Heart right ventricle (tissue), 16 donors: ENCODE measurements at regions not wholly inside any gene's neighbourhood (a gene's known extent, or its start where the extent isn't known, plus 50 kb on each side); places are given as distances from the start of the nearest gene placed in this dataset.
"Not testable (repeated sequence)": the region's sequence is repeated elsewhere in the genome, so short reads cannot be mapped to it uniquely, and the experiment has no call there.

Source experiments
- ATAC-seq, 8 donors: fragments of 200-7000 bp; cut with Tn5 transposase; one replicate each; pipeline ENCODE4 v1.9.1; 2020; ENCODE audit warnings: mild to moderate bottlenecking in 8 of 8, moderate library complexity in 8 of 8, moderate number of reproducible peaks in 1 of 8
- DNase-seq, 2 donors: peaks; one replicate each; pipeline ENCODE4 v3.0.0-alpha.2; 2020
- H3K27ac ChIP-seq, 10 donors: fragments of 200-600 bp; sonication (generic) in 2 of 10; one replicate each; pipeline versions ENCODE4 v1.5.0 to v1.8.0; 2020 to 2022; ENCODE audit warnings: mild to moderate bottlenecking in 3 of 10
- H3K27me3 ChIP-seq, 7 donors: fragments of 200-600 bp; one replicate each; pipeline ENCODE4 v1.8.0; 2021 to 2022; ENCODE audit warnings: mild to moderate bottlenecking in 2 of 7
- H3K36me3 ChIP-seq, 9 donors: fragments of 200-600 bp; sonication (generic) in 1 of 9; one replicate each; pipeline versions ENCODE4 v1.5.0 to v1.8.0; 2020 to 2022; ENCODE audit warnings: mild to moderate bottlenecking in 2 of 9
- H3K4me1 ChIP-seq, 9 donors: fragments of 200-600 bp; sonication (generic) in 1 of 9; one replicate each; pipeline versions ENCODE4 v1.5.0 to v1.8.0; 2020 to 2022; ENCODE audit warnings: mild to moderate bottlenecking in 4 of 9
- H3K4me3 ChIP-seq, 10 donors: fragments of 200-600 bp; sonication (generic) in 2 of 10; one replicate each; pipeline versions ENCODE4 v1.5.0 to v1.8.0; 2020 to 2022; ENCODE audit warnings: mild to moderate bottlenecking in 7 of 10, moderate library complexity in 2 of 10
- H3K9me3 ChIP-seq, 11 donors: fragments of 200-600 bp in 10 of 11; sonication (generic) in 2 of 11; one replicate each; pipeline versions ENCODE4 v1.5.0 to v1.8.0; 2013 to 2022; ENCODE audit warnings: mild to moderate bottlenecking in 2 of 11, control low read depth in 1 of 11, moderate library complexity in 1 of 11
- CTCF ChIP-seq, 9 donors: fragments of 200-600 bp; sonication (generic) in 2 of 9; IDR thresholded peaks; one replicate each; pipeline versions ENCODE4 v1.5.0 to v1.8.0; 2021 to 2022; ENCODE audit warnings: antibody characterized with exemption in 9 of 9, mild to moderate bottlenecking in 5 of 9, moderate library complexity in 1 of 9
- WGBS, 2 donors: extraction: QIAGEN DNeasy Blood & Tissue Kit; methylation state at CpG; one replicate each; pipeline ENCODE4 v1.1.7; 2013; ENCODE audit warnings: inconsistent platforms in 1 of 2; 5-methylcytosine and 5-hydroxymethylcytosine counted together
- intact Hi-C, 10 donors: fragments of 100-400 bp; cut with DNase I; formaldehyde crosslinking; loops; one replicate each; pipeline versions ENCODE4 v1.11.1 to v1.14.2; 2022
- donor health status: Arrhythmogenic right ventricular cardiomyopathy.
- donor health status: ischemic (EF 13 %, LVEDD 7.1; RV severe dilation, severe dysfunction).
- donor health status: healthy with polysubstance abuse.
- donor health status: DM: no; HTN: yes; CAD: no.
- donor health status: DM: no; HTN: no; CAD: no.
- donor health status: ischemic (EF 25% LVEDD 6.9; RV normal size, moderate dysfunction).
- donor health status: ischemic (EF 25% LVEDD 5.7; RV mildly dilated, moderate dysfunction).
- donor health status: healthy.
- donor health status: DM: yes; HTN: yes; CAD: no.
- donor health status: Ischemic cardiomyopathy.
- donor health status: ischemic (EF 35%, LVEDD 5.7; RV mildly dilated, moderate dysfunction).
- donor health status: nonischemic (EF 11% LVEDD 7.7; RV severe dilation, severe dysfunction).
- donor health status: DM: yes; HTN: yes; CAD: no.
- donor health status: PGD.
- donor health status: ischemic (EF 29% LVEDD 5.4; RV normal size, mild dysfunction).
- donor health status: nonischemic (EF 23%, LVEDD 6.1; RV moderate dilation, normal function).

- H3K36me3 ChIP-seq: no peaks in the 10 kb centered on the region
- no peaks in the 10 kb centered on the region for H3K4me1 ChIP-seq
- intact Hi-C loops: no loop called here
- DNase-seq (no peak), ATAC-seq (no peak)
- TF ChIP-seq CTCF (IDR thresholded peaks at IDR 0.05): no peak
- no peak overlapping the region for H3K4me3 ChIP-seq
- H3K9me3 ChIP-seq: peaks cover 0 to 2% (median 0%) of the 10 kb centered on the region in 11 donors
- no peaks in the 10 kb centered on the region for H3K27me3 ChIP-seq
- H3K27ac ChIP-seq: no peak overlapping the region
- WGBS, 2 donors: 75 to 81% methylated on average over 8 of the region's 8 CpGs
Observed at GRCh38 chr5:163953901-163954300, 448.5 kb downstream of the MAT2B start.

DNA sequence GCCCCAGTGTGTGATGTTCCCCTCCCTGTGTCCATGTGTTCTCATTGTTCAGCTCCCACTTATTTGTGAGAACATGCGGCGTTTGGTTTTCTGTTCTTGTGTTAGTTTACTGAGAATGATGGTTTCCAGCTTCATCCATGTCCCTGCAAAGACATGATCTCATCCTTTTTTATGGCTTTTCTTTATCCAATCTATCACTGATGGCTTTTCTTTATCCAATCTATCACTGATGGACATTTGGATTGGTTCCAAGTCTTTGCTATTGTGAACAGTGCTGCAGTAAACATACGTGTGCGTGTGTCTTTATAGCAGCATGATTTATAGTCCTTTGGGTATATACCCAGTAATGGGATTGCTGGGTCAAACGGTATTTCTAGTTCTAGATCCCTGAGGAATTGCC lies 455.8 kb downstream of the MAT2B start:
- DNase-seq, H3K27ac ChIP-seq, H3K27me3 ChIP-seq, intact Hi-C loops, H3K9me3 ChIP-seq, ATAC-seq, H3K4me3 ChIP-seq, H3K36me3 ChIP-seq: not testable (repeated sequence)
- 87 to 93% methylated on average over 5 of the region's 5 CpGs for WGBS, 2 donors
- peaks cover 0 to 12% (median 0%) of the 10 kb centered on the region in 9 donors for H3K4me1 ChIP-seq

- no peaks in the 10 kb centered on the region for H3K36me3 ChIP-seq
- intact Hi-C loops: no loop called here
- peaks cover 0 to 12% (median 0%) of the 10 kb centered on the region in 9 donors for H3K4me1 ChIP-seq
- no peak overlapping the region for H3K4me3 ChIP-seq
- 86 to 93% methylated on average over 9 of the region's 9 CpGs for WGBS, 2 donors
- DNase-seq: no peak
- no peaks in the 10 kb centered on the region for H3K9me3 ChIP-seq
- no peaks in the 10 kb centered on the region for H3K27me3 ChIP-seq
- TF ChIP-seq CTCF (IDR thresholded peaks at IDR 0.05): no peak
- no peak for ATAC-seq
- H3K27ac ChIP-seq: no peak overlapping the region
Observed at GRCh38 chr5:163963881-163964280, 458.5 kb downstream of the MAT2B start.

- no peak overlapping the region for H3K27ac ChIP-seq
- no peaks in the 10 kb centered on the region for H3K9me3 ChIP-seq
- intact Hi-C loops: no loop called here
- no peak for TF ChIP-seq CTCF (IDR thresholded peaks at IDR 0.05)
- no peak overlapping the region for H3K4me3 ChIP-seq
- no peaks in the 10 kb centered on the region for H3K27me3 ChIP-seq
- no peaks in the 10 kb centered on the region for H3K36me3 ChIP-seq
- ATAC-seq (no peak), DNase-seq (no peak)
- 57 to 74% methylated on average over 3 of the region's 3 CpGs for WGBS, 2 donors
- peaks cover 0 to 12% (median 0%) of the 10 kb centered on the region in 9 donors for H3K4me1 ChIP-seq
Observed at GRCh38 chr5:163964671-163965070, 459.3 kb downstream of the MAT2B start.

DNA sequence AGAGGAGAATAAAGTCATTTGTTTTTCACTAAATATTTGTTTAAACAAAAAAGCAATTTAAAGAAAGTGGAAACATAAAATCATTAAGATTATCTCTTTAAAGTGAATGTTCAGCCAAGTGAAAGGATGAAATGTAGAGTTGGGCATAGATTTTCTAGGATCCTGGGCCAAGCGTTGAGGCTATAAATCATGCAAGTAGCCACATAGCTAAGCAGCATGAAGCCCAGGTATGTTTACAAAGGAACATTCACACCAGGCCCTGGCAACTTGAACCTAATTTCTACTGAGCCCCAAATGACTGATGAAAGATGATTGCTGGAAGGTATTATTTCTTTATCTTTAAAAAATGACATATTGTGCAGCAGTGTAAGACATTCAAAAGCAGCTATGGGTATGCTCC lies 461.8 kb downstream of the MAT2B start:
- Histone ChIP-seq H3K27ac (no peak overlapping the region), H3K9me3 (peaks cover 0 to 12% (median 0%) of the 10 kb centered on the region in 11 donors), H3K4me1 (peaks cover 0 to 12% (median 0%) of the 10 kb centered on the region in 9 donors), H3K36me3 (no peaks in the 10 kb centered on the region), H3K27me3 (no peaks in the 10 kb centered on the region), H3K4me3 (no peak overlapping the region)
- WGBS, 2 donors: 84 to 87% methylated on average over 1 of the region's 1 CpG
- intact Hi-C loops: no loop called here
- ATAC-seq (no peak), DNase-seq (no peak)
- TF ChIP-seq CTCF (IDR thresholded peaks at IDR 0.05): no peak
